Stimulated activated effector memory CD8-positive, alpha-beta T cell treated with anti-CD3 and anti-CD28 coated beads, Interleukin-12 subunit alpha, Interleukin-12 subunit beta, amount 100 ng/mL, for 72 hours (primary cell): ENCODE measurements at regions not wholly inside any gene's neighbourhood (a gene's known extent, or its start where the extent isn't known, plus 50 kb on each side); places are given as distances from the start of the nearest gene placed in this dataset.
A peak's percentile ranks its signal among the peaks of the same experiment; 100 is the strongest.
"Not testable (repeated sequence)": the region's sequence is repeated elsewhere in the genome, so short reads cannot be mapped to it uniquely, and the experiment has no call there.

Source experiments
- ATAC-seq: fragments of 150-1000 bp; cut with Tn5 transposase; 2 replicates; pipeline ENCODE4 v1.10.0; 2021
- DNase-seq, 2 donors: peaks; one replicate each; pipeline ENCODE4 v3.0.0; 2021 to 2022; ENCODE audit warnings: low spot score in 2 of 2
- H3K27ac Mint-ChIP-seq: one replicate; pipeline ENCODE4 v1.8.0; 2022; ENCODE audit warnings: mild to moderate bottlenecking, mixed read lengths
- H3K36me3 Mint-ChIP-seq: one replicate; pipeline ENCODE4 v1.8.0; 2022; ENCODE audit warnings: mild to moderate bottlenecking, mixed read lengths
- H3K4me1 Mint-ChIP-seq: one replicate; pipeline ENCODE4 v1.8.0; 2022; ENCODE audit warnings: mixed read lengths
- H3K4me3 Mint-ChIP-seq: one replicate; pipeline ENCODE4 v1.8.0; 2022; ENCODE audit warnings: mild to moderate bottlenecking, mixed read lengths
- H3K9me3 Mint-ChIP-seq: one replicate; pipeline ENCODE4 v1.8.0; 2022; ENCODE audit warnings: mixed read lengths

DNA sequence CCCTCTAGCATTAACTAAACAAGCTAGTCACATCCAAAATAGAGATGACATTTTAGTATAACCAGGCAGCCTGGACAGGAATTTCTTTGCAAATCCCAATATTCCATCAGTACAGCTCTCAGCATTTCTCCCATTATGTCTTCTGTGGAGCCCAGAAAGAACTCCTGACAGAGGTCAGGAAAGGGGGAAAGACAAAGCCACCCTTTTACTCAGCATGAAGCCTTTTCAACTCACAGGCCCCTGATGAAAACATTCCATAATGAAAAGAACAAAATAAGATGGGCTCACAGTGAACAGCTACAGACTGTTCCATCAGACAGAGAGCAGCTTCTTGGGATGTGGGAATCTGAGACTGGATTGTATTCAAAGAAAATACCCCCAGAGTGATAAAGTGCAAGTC lies 80.6 kb downstream of the TEX35 start:
- ATAC-seq (no peak), DNase-seq (no peak)
- Mint-ChIP-seq H3K4me3 (no peak overlapping the region), H3K36me3 (no peaks in the 10 kb centered on the region), H3K4me1 (no peaks in the 10 kb centered on the region), H3K9me3 (no peaks in the 10 kb centered on the region), H3K27ac (no peak overlapping the region)

GRCh38 chr1:178594133-178594532 lies 81.2 kb downstream of the TEX35 start:
- no peak for DNase-seq
- Mint-ChIP-seq H3K9me3 (no peaks in the 10 kb centered on the region), H3K36me3 (no peaks in the 10 kb centered on the region), H3K4me1 (no peaks in the 10 kb centered on the region), H3K27ac (no peak overlapping the region), H3K4me3 (no peak overlapping the region)
- ATAC-seq = no peak

DNA sequence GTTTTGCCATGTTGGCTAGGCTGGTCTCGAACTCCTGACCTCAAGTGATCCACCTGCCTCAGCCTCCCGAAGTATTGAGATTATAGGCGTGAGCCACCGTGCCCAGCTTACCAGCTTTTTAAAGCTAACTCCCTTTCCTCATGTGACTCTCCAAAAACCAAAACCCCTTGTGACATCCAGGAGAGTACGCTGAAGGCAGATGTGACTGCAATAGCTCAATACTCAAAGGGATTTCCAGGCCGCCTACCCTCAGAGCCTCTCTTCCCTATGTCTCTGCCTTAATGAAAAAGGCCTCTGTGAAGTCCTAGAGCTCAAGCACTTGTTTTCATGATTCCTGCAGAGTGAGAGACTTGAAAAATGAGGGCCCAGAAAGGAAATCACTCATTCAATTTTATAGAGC lies 82.6 kb downstream of the TEX35 start:
- Mint-ChIP-seq H3K27ac (no peak overlapping the region), H3K36me3 (no peaks in the 10 kb centered on the region), H3K4me1 (no peaks in the 10 kb centered on the region), H3K4me3 (no peak overlapping the region), H3K9me3 (no peaks in the 10 kb centered on the region)
- DNase-seq (no peak), ATAC-seq (no peak)

DNA sequence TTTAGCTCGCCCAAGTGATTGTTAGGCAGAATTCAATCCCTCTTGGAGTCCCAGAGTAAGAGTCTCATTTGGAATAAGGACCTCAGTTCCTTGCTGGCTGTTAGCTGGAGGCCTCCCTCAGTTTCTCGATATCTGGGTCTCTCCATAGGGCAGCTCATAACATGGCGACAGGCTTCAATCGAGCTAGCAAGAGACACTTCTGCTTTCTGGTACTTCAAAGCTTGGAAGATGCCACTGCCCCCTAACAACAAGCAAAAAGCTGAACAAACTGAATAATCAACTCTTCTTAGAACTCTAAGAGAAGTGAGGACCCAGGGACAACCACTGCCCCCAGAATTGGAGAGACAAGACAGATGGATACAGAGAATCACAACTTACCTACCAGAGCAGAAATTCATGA lies 86.2 kb downstream of the TEX35 start:
- ATAC-seq (no peak), DNase-seq (no peak)
- Mint-ChIP-seq H3K9me3 (no peaks in the 10 kb centered on the region), H3K36me3 (no peaks in the 10 kb centered on the region), H3K4me3 (no peak overlapping the region), H3K27ac (no peak overlapping the region), H3K4me1 (no peaks in the 10 kb centered on the region)

DNA sequence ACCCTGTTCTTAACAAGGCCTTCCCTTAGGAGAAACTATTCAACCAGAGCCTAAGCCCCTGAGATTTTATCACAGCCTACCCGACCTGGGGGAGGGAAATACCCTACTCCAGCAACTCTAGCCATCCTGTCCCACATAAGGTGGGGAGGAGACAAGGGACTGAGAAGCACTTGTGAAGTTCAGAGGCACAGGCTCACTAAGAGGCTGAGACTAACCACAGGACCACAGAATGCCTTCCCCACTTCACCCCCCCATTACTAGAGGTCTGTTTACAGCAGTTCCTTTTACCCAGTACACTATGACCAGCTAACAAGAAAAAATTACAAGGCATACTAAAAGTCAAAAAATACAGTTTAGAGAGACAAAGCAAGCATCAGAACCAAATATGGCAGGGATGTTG lies 86.8 kb downstream of the TEX35 start:
- Mint-ChIP-seq H3K36me3 (no peaks in the 10 kb centered on the region), H3K4me1 (no peaks in the 10 kb centered on the region), H3K27ac (no peak overlapping the region), H3K4me3 (no peak overlapping the region), H3K9me3 (no peaks in the 10 kb centered on the region)
- DNase-seq (no peak), ATAC-seq (peak; percentile 31)

DNA sequence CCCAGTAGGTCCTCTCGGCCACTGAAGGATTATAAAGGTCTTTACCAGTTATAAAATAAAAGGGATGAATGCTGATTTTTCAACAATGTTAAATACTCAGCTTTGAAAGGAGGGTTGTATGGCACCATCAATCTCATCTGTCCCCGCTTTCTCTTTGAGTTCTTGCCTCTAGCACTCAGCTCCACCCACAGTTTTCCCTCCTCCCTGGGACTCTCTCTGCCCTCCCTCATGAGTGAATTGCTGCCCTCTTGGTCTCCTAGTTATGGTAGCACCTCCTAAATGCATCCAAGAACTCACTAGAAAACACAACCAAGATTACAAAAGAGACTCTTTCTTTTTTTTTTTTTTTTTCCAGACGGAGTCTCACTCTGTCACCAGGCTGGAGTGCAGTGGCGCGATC lies 91.0 kb downstream of the TEX35 start:
- H3K27ac Mint-ChIP-seq = no peak overlapping the region
- DNase-seq (no peak), ATAC-seq (no peak)
- no peaks in the 10 kb centered on the region for H3K9me3 Mint-ChIP-seq
- no peaks in the 10 kb centered on the region for H3K36me3 Mint-ChIP-seq
- no peak overlapping the region for H3K4me3 Mint-ChIP-seq
- no peaks in the 10 kb centered on the region for H3K4me1 Mint-ChIP-seq

DNA sequence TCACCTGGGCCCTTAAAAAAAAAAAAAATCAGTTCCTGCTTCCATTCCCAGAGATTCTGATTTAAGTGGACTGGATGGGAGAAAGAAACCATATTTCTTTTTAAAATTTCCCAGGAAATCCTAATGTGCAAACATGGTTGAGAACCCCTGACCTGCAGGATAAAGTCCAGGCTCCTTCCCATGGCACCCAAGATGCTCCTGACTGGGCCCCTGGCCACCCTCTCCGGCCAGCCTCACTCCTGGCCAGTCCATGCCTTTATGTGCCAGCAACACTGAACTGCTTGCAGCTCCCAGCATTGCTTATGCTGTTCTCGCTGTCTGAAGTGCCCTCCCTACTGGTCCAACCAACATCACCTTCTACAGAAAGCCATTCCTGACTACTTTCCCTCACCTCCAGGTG lies 93.9 kb downstream of the TEX35 start:
- Mint-ChIP-seq H3K27ac (no peak overlapping the region), H3K36me3 (no peaks in the 10 kb centered on the region), H3K9me3 (no peaks in the 10 kb centered on the region), H3K4me1 (no peaks in the 10 kb centered on the region), H3K4me3 (no peak overlapping the region)
- DNase-seq (no peak), ATAC-seq (no peak)

DNA sequence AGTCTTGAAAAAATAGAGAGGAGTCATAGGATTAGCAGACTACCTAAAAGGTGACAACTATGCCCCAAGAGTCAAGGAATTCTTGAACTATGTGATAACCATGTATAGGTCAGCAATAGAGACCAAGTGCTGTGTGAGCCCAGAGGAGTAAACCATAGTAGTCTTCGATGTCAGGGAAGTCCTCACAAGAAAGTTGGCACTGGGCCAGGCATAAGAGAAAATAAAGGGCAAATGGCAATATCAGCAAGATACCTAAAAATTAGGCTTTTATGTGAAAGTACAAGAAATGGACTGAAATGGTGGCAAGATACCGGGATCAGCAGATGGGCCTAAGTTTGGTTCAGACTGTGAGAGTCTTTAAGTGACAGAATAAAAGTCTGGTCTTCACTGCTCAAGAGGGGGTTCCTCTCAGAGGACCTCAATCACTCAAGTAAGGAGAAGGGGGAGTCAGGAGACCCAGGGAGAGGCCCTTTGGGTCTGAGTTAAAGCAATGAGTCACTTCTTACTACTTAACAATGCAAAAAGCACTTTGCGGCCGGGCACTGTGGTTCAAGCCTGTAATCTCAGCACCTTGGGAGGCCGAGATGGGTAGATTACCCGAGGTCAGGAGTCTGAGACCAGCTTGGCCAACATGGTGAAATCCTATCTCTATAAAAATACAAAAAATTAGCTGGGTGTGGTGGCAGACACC lies 95.0 kb downstream of the TEX35 start:
- Mint-ChIP-seq H3K36me3 (no peaks in the 10 kb centered on the region), H3K4me3 (no peak overlapping the region), H3K27ac (peak overlapping the region; percentile 11), H3K9me3 (no peaks in the 10 kb centered on the region), H3K4me1 (no peaks in the 10 kb centered on the region)
- DNase-seq = no peak
- ATAC-seq = peak; percentile 56

- H3K4me1 Mint-ChIP-seq = no peaks in the 10 kb centered on the region
- no peaks in the 10 kb centered on the region for H3K9me3 Mint-ChIP-seq
- no peaks in the 10 kb centered on the region for H3K36me3 Mint-ChIP-seq
- DNase-seq = no peak
- ATAC-seq = no peak
- H3K4me3 Mint-ChIP-seq = no peak overlapping the region
- H3K27ac Mint-ChIP-seq = no peak overlapping the region
Measured at GRCh38 chr1:178609015-178609414, 96.1 kb downstream of the TEX35 start.

- ATAC-seq, H3K36me3 Mint-ChIP-seq, H3K4me3 Mint-ChIP-seq, H3K9me3 Mint-ChIP-seq, DNase-seq, H3K4me1 Mint-ChIP-seq, H3K27ac Mint-ChIP-seq: not testable (repeated sequence)
Measured at GRCh38 chr1:178610690-178611410, 97.9 kb downstream of the TEX35 start.

DNA sequence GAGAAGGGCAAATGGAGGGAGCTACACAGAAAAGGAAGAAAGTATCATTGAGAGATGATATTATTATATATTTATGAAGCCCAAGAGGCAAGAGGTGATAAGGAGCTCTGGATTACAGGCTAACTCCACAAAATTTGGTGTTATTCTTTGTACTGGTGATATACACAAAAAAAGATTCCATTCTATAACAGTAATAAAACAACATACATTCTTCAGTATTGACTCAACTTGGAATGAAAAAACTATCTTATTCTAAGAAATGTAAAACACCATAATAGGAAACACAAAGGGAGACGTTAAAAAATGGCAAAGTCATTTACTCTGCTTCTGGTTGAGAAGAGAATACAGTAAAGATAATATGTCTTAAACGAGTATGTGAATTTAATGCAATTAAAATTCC lies 99.4 kb downstream of the TEX35 start:
- Mint-ChIP-seq H3K4me3 (no peak overlapping the region), H3K4me1 (no peaks in the 10 kb centered on the region), H3K9me3 (no peaks in the 10 kb centered on the region), H3K36me3 (no peaks in the 10 kb centered on the region), H3K27ac (no peak overlapping the region)
- ATAC-seq (no peak), DNase-seq (no peak)

DNA sequence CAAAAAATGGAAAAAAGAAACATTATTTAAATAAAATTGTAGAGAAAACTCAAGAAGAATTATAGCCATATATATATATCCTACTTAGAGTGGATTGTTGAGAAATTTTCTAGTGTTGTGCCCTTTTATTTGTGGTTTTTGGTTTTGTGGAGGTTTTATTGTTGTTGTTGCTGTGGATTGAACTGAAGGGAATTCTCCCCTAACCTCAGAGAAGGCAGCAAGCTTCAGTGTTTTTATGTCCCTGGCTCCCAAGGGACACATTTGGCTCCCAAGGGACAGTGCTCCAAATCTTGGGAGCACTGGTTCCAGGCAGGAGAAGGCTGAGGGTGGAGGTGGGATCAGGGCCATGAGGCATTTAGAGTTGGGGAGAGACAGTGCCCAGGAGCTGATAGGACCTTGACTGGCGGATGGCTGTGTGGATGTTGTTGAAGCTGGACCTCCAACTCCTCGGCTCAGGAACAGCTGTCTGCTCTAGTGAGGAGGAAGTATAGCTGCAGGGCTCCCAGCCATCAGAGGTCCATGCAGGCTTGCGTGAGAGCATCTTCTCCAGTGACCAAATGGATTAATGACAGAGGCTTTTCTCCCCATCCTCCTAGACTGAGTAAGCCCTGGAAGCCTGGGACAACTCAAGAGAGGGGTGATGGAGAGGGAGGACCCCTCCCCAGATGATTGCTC lies 100.5 kb downstream of the TEX35 start:
- no peak overlapping the region for H3K27ac Mint-ChIP-seq
- no peaks in the 10 kb centered on the region for H3K4me1 Mint-ChIP-seq
- DNase-seq = no peak
- no peak for ATAC-seq
- H3K4me3 Mint-ChIP-seq = no peak overlapping the region
- no peaks in the 10 kb centered on the region for H3K9me3 Mint-ChIP-seq
- H3K36me3 Mint-ChIP-seq = no peaks in the 10 kb centered on the region

DNA sequence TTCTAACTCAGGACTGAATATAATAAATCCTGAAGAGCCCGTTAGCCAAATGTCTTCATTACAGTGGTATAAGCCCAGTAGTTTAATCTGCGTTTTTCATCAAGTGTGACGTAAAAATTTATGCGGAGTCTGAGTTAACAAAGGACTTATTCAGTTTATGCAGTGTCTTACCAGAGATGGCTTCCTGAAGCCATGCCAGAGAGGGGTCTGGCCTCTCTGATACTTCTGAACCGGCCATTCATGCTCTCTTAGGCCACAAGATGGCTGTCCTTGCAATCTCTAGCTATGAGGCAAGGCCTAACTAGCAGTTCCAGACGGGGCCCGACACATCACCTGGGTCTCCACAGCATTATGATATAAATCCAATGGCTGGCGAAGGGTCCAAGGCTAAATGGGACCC lies 101.4 kb downstream of the TEX35 start:
- DNase-seq (no peak), ATAC-seq (no peak)
- no peaks in the 10 kb centered on the region for H3K4me1 Mint-ChIP-seq
- no peaks in the 10 kb centered on the region for H3K36me3 Mint-ChIP-seq
- no peak overlapping the region for H3K27ac Mint-ChIP-seq
- no peak overlapping the region for H3K4me3 Mint-ChIP-seq
- H3K9me3 Mint-ChIP-seq = no peaks in the 10 kb centered on the region

GRCh38 chr1:178619042-178619927 lies 105.8 kb upstream of the RALGPS2 start:
- Mint-ChIP-seq H3K4me1 (no peaks in the 10 kb centered on the region), H3K9me3 (peaks cover 2% of the 10 kb centered on the region), H3K4me3 (no peak overlapping the region), H3K27ac (no peak overlapping the region), H3K36me3 (no peaks in the 10 kb centered on the region)
- ATAC-seq = no peak
- no peak for DNase-seq
